CD4-positive, CD25-positive, alpha-beta regulatory T cell (primary cell): ENCODE measurements at regions not wholly inside any gene's neighbourhood (a gene's known extent, or its start where the extent isn't known, plus 50 kb on each side); places are given as distances from the start of the nearest gene placed in this dataset.

Source experiments
- ATAC-seq, 2 donors: fragments of 150-1000 bp; cut with Tn5 transposase; one replicate each; pipeline ENCODE4 v1.10.0; 2021; ENCODE audit warnings: low read depth in 2 of 2, moderate number of reproducible peaks in 2 of 2, moderate library complexity in 1 of 2
- DNase-seq, 3 donors: peaks; one replicate each; pipeline versions ENCODE4 v3.0.0 to v3.0.0-alpha.2; 2012 to 2022; ENCODE audit warnings: mixed read lengths in 1 of 3
- H3K27ac ChIP-seq: one replicate; pipeline ENCODE4 v1.7.0; 2013; ENCODE audit warnings: mild to moderate bottlenecking, low read length; ENCODE audit not compliant: insufficient read depth, poor library complexity, severe bottlenecking
- H3K27me3 ChIP-seq: one replicate; pipeline ENCODE4 v1.7.0; 2013; ENCODE audit warnings: low read length; ENCODE audit not compliant: control insufficient read depth, insufficient read depth
- H3K36me3 ChIP-seq: one replicate; pipeline ENCODE4 v1.7.0; 2013; ENCODE audit warnings: mild to moderate bottlenecking, low read length, moderate library complexity; ENCODE audit not compliant: control insufficient read depth, insufficient read depth
- H3K4me1 ChIP-seq: 2 replicates; pipeline ENCODE4 v1.7.0; 2013; ENCODE audit warnings: mild to moderate bottlenecking, low read length; ENCODE audit not compliant: insufficient read depth, control insufficient read depth, poor library complexity, severe bottlenecking
- H3K4me3 ChIP-seq: one replicate; pipeline ENCODE4 v1.7.0; 2013; ENCODE audit warnings: low read depth, mild to moderate bottlenecking, low read length, moderate library complexity
- H3K9me3 ChIP-seq, 2 experiments: 1 replicate in 1 of 2; 2 replicates in 1 of 2; pipeline ENCODE4 v1.7.0; 2013; ENCODE audit warnings: low read length in 2 of 2, mild to moderate bottlenecking in 1 of 2, moderate library complexity in 1 of 2; ENCODE audit not compliant: control insufficient read depth in 2 of 2
- H3K27ac Mint-ChIP-seq, 3 donors: one replicate each; pipeline ENCODE4 v1.8.0; 2020 to 2022; ENCODE audit warnings: mild to moderate bottlenecking in 3 of 3, mixed read lengths in 3 of 3, moderate library complexity in 2 of 3
- H3K27me3 Mint-ChIP-seq: one replicate; pipeline ENCODE4 v1.8.0; 2022; ENCODE audit warnings: mild to moderate bottlenecking, mixed read lengths
- H3K36me3 Mint-ChIP-seq: one replicate; pipeline ENCODE4 v1.8.0; 2020; ENCODE audit warnings: mixed read lengths
- H3K4me1 Mint-ChIP-seq, 4 donors: one replicate each; pipeline ENCODE4 v1.8.0; 2020 to 2022; ENCODE audit warnings: mixed read lengths in 4 of 4, mild to moderate bottlenecking in 1 of 4
- H3K4me3 Mint-ChIP-seq, 4 donors: one replicate each; pipeline ENCODE4 v1.8.0; 2020 to 2022; ENCODE audit warnings: mild to moderate bottlenecking in 4 of 4, mixed read lengths in 4 of 4, moderate library complexity in 3 of 4
- H3K9me3 Mint-ChIP-seq, 7 donors: one replicate each; pipeline ENCODE4 v1.8.0; 2020 to 2022; ENCODE audit warnings: mixed read lengths in 7 of 7, mild to moderate bottlenecking in 3 of 7, moderate library complexity in 2 of 7

DNA sequence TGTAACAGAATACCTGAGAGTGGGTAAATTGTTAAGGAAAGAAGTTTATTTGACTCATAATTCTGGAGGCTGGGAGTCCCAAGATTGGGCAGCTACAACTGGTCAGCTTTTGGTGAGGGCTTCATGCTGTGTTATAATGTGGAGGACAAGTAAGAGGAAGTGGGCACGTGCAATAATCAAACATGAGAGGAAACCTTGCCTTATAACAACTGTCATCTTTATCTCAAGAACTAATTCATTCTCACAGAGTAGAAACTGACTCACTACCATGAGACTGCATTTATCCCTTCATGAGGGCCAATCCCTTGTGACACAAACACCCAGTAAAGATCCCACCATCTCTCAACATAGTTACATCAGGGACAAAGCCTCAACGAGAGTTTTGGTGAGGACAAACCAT, 318.1 kb upstream of the NT5C1B start:
- ATAC-seq, result no peak
- no peak for DNase-seq
- no peak overlapping the region for H3K27ac Mint-ChIP-seq
- H3K9me3 Mint-ChIP-seq, result peaks cover 0 to 4% (median 3%) of the 10 kb centered on the region in 7 donors
- H3K27ac ChIP-seq, result no peak overlapping the region
- no peaks in the 10 kb centered on the region for H3K4me1 ChIP-seq
- H3K9me3 ChIP-seq, result no peaks in the 10 kb centered on the region
- H3K36me3 Mint-ChIP-seq, result peaks cover 6% of the 10 kb centered on the region
- no peaks in the 10 kb centered on the region for H3K36me3 ChIP-seq
- no peaks in the 10 kb centered on the region for H3K27me3 Mint-ChIP-seq
- no peaks in the 10 kb centered on the region for H3K4me1 Mint-ChIP-seq
- H3K4me3 Mint-ChIP-seq, result no peak overlapping the region
- no peak overlapping the region for H3K4me3 ChIP-seq
- H3K27me3 ChIP-seq, result no peaks in the 10 kb centered on the region

DNA sequence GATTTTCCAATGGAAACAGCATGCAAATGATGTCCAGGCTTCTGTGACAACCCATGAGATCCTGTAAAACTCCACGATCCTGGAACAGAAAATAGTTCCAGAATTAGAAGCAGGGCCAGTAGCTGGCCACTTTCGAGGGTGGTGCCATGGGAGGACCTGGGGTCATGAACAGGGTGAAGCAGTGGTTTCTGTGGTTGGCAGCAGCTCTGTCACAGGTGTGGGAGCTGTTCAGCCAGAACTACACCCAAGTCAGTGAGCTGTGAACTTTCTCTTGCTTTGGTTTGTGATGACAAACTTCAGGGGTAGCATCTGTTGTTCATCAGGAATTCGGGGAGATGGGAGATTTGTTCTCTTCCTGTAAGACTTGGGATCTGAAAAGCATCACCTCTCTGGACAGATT, 314.4 kb upstream of the NT5C1B start:
- Mint-ChIP-seq H3K36me3 (peaks cover 6% of the 10 kb centered on the region), H3K9me3 (peaks cover 0 to 4% (median 2%) of the 10 kb centered on the region in 7 donors), H3K4me3 (no peak overlapping the region), H3K27ac (no peak overlapping the region), H3K27me3 (no peaks in the 10 kb centered on the region), H3K4me1 (no peaks in the 10 kb centered on the region)
- no peak overlapping the region for H3K4me3 ChIP-seq
- H3K4me1 ChIP-seq, result no peaks in the 10 kb centered on the region
- no peak overlapping the region for H3K27ac ChIP-seq
- no peaks in the 10 kb centered on the region for H3K9me3 ChIP-seq
- H3K36me3 ChIP-seq, result no peaks in the 10 kb centered on the region
- ATAC-seq, result no peak
- no peaks in the 10 kb centered on the region for H3K27me3 ChIP-seq
- no peak for DNase-seq

DNA sequence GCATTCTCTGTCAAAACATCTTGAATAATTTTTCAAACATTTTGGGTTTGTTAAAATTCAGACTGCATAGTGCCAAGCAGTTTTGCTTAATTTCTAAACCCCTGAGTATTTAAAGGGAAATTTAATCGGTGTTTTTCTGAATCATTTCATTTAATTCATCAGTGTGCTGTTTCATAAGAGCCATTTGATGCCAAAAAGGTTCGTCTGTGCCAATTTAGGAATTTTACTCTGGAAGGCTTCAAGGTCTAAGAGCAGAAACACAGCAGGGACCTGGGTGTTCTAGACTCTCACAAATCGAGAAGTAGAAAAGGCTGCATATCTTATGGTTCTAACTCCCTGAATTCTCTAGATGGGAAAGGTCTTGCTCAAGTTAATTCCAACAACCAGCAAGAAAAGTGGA, 311.9 kb upstream of the NT5C1B start:
- no peak overlapping the region for H3K27ac ChIP-seq
- H3K27me3 ChIP-seq, result no peaks in the 10 kb centered on the region
- H3K9me3 ChIP-seq, result no peaks in the 10 kb centered on the region
- no peaks in the 10 kb centered on the region for H3K36me3 ChIP-seq
- no peaks in the 10 kb centered on the region for H3K27me3 Mint-ChIP-seq
- no peak overlapping the region for H3K4me3 ChIP-seq
- H3K9me3 Mint-ChIP-seq, result peaks cover 0 to 3% (median 0%) of the 10 kb centered on the region in 7 donors
- DNase-seq, result no peak
- H3K4me1 Mint-ChIP-seq, result no peaks in the 10 kb centered on the region
- no peaks in the 10 kb centered on the region for H3K4me1 ChIP-seq
- no peak overlapping the region for H3K27ac Mint-ChIP-seq
- no peak overlapping the region for H3K4me3 Mint-ChIP-seq
- H3K36me3 Mint-ChIP-seq, result no peaks in the 10 kb centered on the region
- no peak for ATAC-seq

DNA sequence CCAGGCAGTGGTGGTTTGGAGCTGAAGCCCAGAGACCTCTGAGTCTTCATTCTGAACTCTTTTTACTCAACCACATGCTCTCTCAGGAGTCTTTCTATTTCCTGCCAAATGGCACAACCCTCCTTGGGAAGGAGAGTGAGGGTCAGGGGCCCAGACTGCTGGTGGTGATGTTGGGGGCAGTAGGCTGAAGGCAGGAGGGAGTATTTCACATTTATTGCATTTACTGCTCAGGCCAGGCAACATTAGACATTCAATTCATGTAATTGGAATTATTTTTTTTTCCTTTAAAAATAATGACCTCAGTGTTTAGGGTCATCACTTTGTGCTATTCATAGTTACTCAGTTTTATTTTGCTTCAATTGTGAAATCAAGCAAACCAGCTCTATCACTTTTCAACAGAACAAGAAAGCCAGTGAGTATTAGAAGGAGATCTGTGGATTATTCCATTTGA, 311.3 kb upstream of the NT5C1B start:
- Histone ChIP-seq H3K27ac (no peak overlapping the region), H3K4me3 (no peak overlapping the region), H3K27me3 (no peaks in the 10 kb centered on the region), H3K36me3 (no peaks in the 10 kb centered on the region), H3K9me3 (no peaks in the 10 kb centered on the region), H3K4me1 (no peaks in the 10 kb centered on the region)
- Mint-ChIP-seq H3K36me3 (no peaks in the 10 kb centered on the region), H3K4me3 (no peak overlapping the region), H3K27me3 (no peaks in the 10 kb centered on the region), H3K4me1 (no peaks in the 10 kb centered on the region), H3K27ac (no peak overlapping the region), H3K9me3 (peaks cover 0 to 3% (median 0%) of the 10 kb centered on the region in 7 donors)
- ATAC-seq (no peak), DNase-seq (no peak)

DNA sequence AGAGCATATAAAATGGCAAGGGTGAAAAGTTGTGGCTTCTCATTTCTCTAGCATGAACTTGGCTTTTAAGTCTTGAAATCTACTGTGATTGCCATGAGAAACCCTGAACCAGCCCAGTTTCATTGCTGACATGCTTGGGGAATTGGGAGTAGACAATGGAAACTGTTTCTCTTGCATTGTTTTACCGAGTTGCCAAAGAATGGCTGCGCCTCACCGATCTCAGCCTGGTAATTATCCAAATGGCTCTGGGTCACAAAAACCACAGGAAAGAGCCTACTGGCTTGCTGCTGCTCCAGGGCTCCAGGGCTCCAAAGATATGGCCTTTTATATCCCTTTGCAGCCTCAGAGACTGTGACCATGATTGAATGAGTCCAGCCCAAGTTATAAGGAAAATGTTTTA, 310.4 kb upstream of the NT5C1B start:
- Histone ChIP-seq H3K4me3 (no peak overlapping the region), H3K36me3 (no peaks in the 10 kb centered on the region), H3K27ac (no peak overlapping the region), H3K27me3 (no peaks in the 10 kb centered on the region), H3K9me3 (no peaks in the 10 kb centered on the region), H3K4me1 (no peaks in the 10 kb centered on the region)
- H3K9me3 Mint-ChIP-seq, result peaks cover 0 to 3% (median 0%) of the 10 kb centered on the region in 7 donors
- ATAC-seq, result no peak
- H3K27ac Mint-ChIP-seq, result no peak overlapping the region
- H3K4me1 Mint-ChIP-seq, result no peaks in the 10 kb centered on the region
- H3K36me3 Mint-ChIP-seq, result no peaks in the 10 kb centered on the region
- H3K4me3 Mint-ChIP-seq, result no peak overlapping the region
- H3K27me3 Mint-ChIP-seq, result no peaks in the 10 kb centered on the region
- DNase-seq, result no peak

DNA sequence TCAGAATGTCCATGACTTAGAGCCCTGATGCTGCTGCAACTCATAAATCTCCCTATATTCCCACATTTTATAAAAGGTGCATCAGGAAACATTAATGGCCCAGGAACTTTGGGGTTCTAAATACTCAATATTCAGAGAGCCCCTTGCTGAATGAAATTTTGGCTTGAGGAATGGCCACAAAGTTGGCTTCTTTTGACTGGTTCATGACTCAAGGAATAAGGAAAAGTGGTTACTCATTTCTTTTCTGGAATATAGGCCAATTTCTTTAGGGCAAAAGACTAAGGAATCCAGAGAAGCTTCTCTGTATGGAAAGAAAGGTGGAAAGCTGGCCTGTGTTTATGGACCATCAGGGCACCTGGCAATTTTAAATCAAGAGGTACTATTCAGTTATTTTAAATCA, 308.9 kb upstream of the NT5C1B start:
- no peak overlapping the region for H3K27ac ChIP-seq

DNA sequence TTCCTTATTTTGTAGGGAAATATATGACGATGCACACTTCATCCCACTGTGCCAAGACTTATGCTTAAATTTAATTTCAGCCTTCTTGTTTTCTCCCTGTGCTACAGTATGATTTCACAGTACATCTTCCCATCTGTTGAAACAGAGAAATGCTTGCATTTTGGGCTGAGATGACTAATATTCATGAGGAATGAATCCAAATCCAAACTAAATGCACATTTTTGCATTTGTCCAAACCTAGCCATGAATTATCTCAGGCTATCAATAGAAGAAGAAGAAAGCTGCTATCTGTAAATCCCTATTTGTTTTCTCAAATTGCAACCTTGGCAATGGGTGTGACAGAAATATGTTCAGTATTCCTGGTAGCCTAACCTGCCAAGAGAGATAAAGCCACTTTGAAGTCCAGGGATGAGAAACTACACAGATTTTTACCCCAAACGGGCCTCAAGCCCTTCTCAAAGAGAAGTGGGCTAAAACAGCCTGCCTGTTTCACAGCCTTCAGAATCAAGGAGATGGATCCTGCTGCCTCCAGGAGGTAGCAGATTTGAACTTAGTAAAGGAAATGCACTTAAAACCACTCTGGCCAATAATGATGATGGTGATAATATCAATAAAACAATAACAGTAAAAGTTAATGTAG, 306.9 kb upstream of the NT5C1B start:
- Histone ChIP-seq H3K9me3 (no peaks in the 10 kb centered on the region), H3K4me1 (no peaks in the 10 kb centered on the region), H3K27me3 (no peaks in the 10 kb centered on the region), H3K27ac (no peak overlapping the region), H3K36me3 (no peaks in the 10 kb centered on the region), H3K4me3 (no peak overlapping the region)
- Mint-ChIP-seq H3K9me3 (no peaks in the 10 kb centered on the region), H3K4me1 (no peaks in the 10 kb centered on the region), H3K4me3 (no peak overlapping the region), H3K36me3 (peaks cover 7% of the 10 kb centered on the region), H3K27me3 (no peaks in the 10 kb centered on the region), H3K27ac (no peak overlapping the region)
- DNase-seq (no peak), ATAC-seq (no peak)

More for the DNA sequence above, 308.9 kb upstream of the NT5C1B start:
- H3K4me1 ChIP-seq, result no peaks in the 10 kb centered on the region
- H3K4me3 ChIP-seq, result no peak overlapping the region
- DNase-seq, result no peak
- Mint-ChIP-seq H3K4me3 (no peak overlapping the region), H3K36me3 (peaks cover 2% of the 10 kb centered on the region), H3K27ac (no peak overlapping the region), H3K9me3 (no peaks in the 10 kb centered on the region), H3K27me3 (no peaks in the 10 kb centered on the region), H3K4me1 (no peaks in the 10 kb centered on the region)
- H3K9me3 ChIP-seq, result no peaks in the 10 kb centered on the region
- no peak for ATAC-seq
- no peaks in the 10 kb centered on the region for H3K36me3 ChIP-seq
- no peaks in the 10 kb centered on the region for H3K27me3 ChIP-seq

DNA sequence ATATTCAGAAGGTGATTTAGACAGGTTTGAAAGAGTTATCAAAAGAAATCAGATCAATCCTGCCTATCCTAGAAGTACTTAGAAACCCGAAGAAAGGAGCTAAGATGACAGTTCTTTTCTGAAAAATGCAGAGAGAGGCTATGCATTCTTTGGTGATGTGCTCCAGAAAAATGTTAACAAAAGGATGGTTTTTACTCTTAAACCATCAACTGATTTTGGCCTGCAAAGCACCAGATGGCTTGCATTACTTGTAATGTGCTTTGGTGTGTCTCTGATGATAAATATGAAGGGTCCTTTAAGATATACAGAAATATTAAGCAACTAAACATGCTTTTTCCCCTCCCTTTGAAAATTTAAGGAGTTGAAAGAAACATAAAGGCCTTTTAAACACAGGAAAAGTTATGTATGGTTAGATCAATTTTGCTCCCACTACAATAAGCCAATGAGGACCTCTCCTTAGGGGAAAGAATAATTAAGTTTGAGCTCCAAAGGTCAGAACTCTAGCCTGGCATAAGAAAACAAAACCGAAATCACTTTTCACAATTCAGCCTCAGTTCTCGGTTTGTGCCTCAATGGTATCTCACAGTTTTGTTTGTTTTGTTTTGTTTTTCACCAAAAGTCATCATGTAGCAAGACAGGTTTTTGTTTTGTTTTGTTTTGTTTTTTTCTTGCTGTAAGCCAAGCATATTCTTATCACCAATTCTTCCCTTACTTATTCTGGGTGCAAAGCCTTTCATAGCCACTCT, 302.4 kb upstream of the NT5C1B start:
- Mint-ChIP-seq H3K4me1 (no peaks in the 10 kb centered on the region), H3K36me3 (peaks cover 11% of the 10 kb centered on the region), H3K9me3 (peaks cover 0 to 3% (median 0%) of the 10 kb centered on the region in 7 donors), H3K27ac (no peak overlapping the region), H3K4me3 (no peak overlapping the region), H3K27me3 (no peaks in the 10 kb centered on the region)
- no peaks in the 10 kb centered on the region for H3K27me3 ChIP-seq
- H3K4me1 ChIP-seq, result no peaks in the 10 kb centered on the region
- DNase-seq (no peak), ATAC-seq (no peak)
- H3K36me3 ChIP-seq, result no peaks in the 10 kb centered on the region
- no peak overlapping the region for H3K4me3 ChIP-seq
- H3K27ac ChIP-seq, result no peak overlapping the region
- H3K9me3 ChIP-seq, result no peaks in the 10 kb centered on the region
